HUES48 (cell line): ENCODE measurements at regions not wholly inside any gene's neighbourhood (a gene's known extent, or its start where the extent isn't known, plus 50 kb on each side); places are given as distances from the start of the nearest gene placed in this dataset.

Experiments used
- H3K27ac ChIP-seq: one replicate; pipeline ENCODE4 v1.7.0; 2013; ENCODE audit warnings: low read depth, low read length, inconsistent platforms
- H3K27me3 ChIP-seq: 2 replicates; pipeline ENCODE4 v1.6.1; 2013; ENCODE audit warnings: mild to moderate bottlenecking, low read length; ENCODE audit not compliant: control insufficient read depth, insufficient read depth
- H3K36me3 ChIP-seq: 2 replicates; pipeline ENCODE4 v1.6.1; 2013; ENCODE audit warnings: low read length; ENCODE audit not compliant: control insufficient read depth, insufficient read depth
- H3K4me1 ChIP-seq: 2 replicates; pipeline ENCODE4 v1.6.1; 2013; ENCODE audit warnings: mild to moderate bottlenecking, low read length; ENCODE audit not compliant: control insufficient read depth, insufficient read depth
- H3K4me3 ChIP-seq: 2 replicates; pipeline ENCODE4 v1.5.1; 2013; ENCODE audit warnings: mild to moderate bottlenecking, low read depth, low read length
- H3K9ac ChIP-seq: 2 replicates; pipeline ENCODE4 v1.6.1; 2013; ENCODE audit warnings: mild to moderate bottlenecking, low read depth, low read length, moderate library complexity
- H3K9me3 ChIP-seq: 2 replicates; pipeline ENCODE4 v1.6.1; 2013; ENCODE audit warnings: low read length; ENCODE audit not compliant: control insufficient read depth, insufficient read depth

DNA sequence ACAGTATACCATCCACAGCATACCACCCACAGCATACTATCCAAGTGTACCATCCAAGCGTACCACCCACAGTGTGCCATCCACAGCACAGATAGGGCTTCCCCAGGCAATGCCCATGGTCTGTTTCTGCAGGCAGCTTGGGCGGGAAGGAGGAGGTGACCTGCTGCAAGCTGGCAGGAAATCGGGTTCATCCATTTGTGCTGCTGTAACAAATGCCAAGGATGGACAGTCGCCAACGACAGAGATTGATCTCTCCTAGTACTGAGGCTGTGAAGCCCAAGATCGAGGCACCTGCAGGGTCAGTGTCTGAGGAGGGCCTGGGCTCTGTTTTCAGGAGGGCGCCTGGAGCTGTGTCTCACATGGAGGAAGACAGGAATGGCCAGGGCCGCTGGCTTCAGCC is 93.6 kb upstream of the SNTG2 start:
- H3K36me3 ChIP-seq, result no peaks in the 10 kb centered on the region
- no peaks in the 10 kb centered on the region for H3K27me3 ChIP-seq
- no peak overlapping the region for H3K27ac ChIP-seq
- no peaks in the 10 kb centered on the region for H3K9me3 ChIP-seq
- no peak overlapping the region for H3K9ac ChIP-seq
- H3K4me1 ChIP-seq, result no peaks in the 10 kb centered on the region
- H3K4me3 ChIP-seq, result no peak overlapping the region

GRCh38 chr2:856456-856855 is 94.2 kb upstream of the SNTG2 start:
- Histone ChIP-seq H3K9ac (no peak overlapping the region), H3K4me1 (no peaks in the 10 kb centered on the region), H3K9me3 (no peaks in the 10 kb centered on the region), H3K4me3 (no peak overlapping the region), H3K27me3 (no peaks in the 10 kb centered on the region), H3K36me3 (no peaks in the 10 kb centered on the region), H3K27ac (no peak overlapping the region)

GRCh38 chr2:856041-856440 is 94.6 kb upstream of the SNTG2 start:
- Histone ChIP-seq H3K27me3 (no peaks in the 10 kb centered on the region), H3K9me3 (no peaks in the 10 kb centered on the region), H3K36me3 (no peaks in the 10 kb centered on the region), H3K9ac (no peak overlapping the region), H3K27ac (no peak overlapping the region), H3K4me1 (no peaks in the 10 kb centered on the region), H3K4me3 (no peak overlapping the region)

DNA sequence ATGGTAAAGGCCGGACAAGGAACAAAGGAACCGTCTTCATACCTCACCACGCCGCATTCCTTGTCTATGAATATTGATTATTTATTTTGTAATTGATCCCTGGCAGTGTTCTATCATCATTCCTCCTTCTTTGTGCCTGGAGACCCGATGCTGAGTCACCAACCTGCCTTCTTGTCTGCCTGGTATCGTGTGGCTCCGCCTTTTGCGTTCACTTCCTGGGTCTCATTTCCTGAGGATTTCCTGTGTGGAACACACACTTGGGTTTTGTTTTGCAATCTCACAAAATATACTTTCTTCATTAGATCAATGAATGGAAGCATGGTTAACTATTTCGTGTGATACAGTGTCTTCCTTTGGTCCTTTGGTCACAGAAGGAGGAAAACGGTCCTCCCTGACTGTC is 95.5 kb upstream of the SNTG2 start:
- no peaks in the 10 kb centered on the region for H3K4me1 ChIP-seq
- H3K4me3 ChIP-seq, result no peak overlapping the region
- H3K9ac ChIP-seq, result no peak overlapping the region
- H3K27ac ChIP-seq, result no peak overlapping the region
- no peaks in the 10 kb centered on the region for H3K9me3 ChIP-seq
- no peaks in the 10 kb centered on the region for H3K27me3 ChIP-seq
- H3K36me3 ChIP-seq, result no peaks in the 10 kb centered on the region

GRCh38 chr2:854460-854859 is 96.2 kb upstream of the SNTG2 start:
- Histone ChIP-seq H3K27ac (no peak overlapping the region), H3K4me1 (no peaks in the 10 kb centered on the region), H3K9ac (no peak overlapping the region), H3K27me3 (no peaks in the 10 kb centered on the region), H3K4me3 (no peak overlapping the region), H3K9me3 (no peaks in the 10 kb centered on the region), H3K36me3 (no peaks in the 10 kb centered on the region)

GRCh38 chr2:853203-853870 is 97.3 kb upstream of the SNTG2 start:
- no peak overlapping the region for H3K27ac ChIP-seq
- no peaks in the 10 kb centered on the region for H3K36me3 ChIP-seq
- H3K4me3 ChIP-seq, result no peak overlapping the region
- H3K27me3 ChIP-seq, result no peaks in the 10 kb centered on the region
- no peaks in the 10 kb centered on the region for H3K4me1 ChIP-seq
- no peak overlapping the region for H3K9ac ChIP-seq
- no peaks in the 10 kb centered on the region for H3K9me3 ChIP-seq

DNA sequence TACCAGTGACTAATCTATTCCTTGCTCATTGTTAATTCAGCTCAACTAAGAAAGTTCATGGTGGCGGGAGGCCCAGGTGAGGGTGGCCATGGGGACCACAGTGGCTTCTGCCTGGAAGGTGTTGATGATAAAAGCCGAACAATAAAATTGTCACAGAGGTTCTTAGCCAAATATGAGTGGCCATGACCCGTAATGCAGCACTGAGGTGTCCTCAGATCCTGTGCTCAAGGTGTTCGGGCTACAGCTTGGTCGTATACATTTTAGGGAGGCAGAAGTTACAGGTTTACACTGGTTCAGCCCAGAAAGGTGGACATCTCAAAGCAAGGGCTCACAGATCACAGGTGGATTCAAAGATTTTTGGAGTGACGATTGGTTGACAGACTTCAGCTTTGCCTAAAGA is 98.5 kb upstream of the SNTG2 start:
- Histone ChIP-seq H3K4me3 (no peak overlapping the region), H3K27me3 (no peaks in the 10 kb centered on the region), H3K9me3 (no peaks in the 10 kb centered on the region), H3K36me3 (no peaks in the 10 kb centered on the region), H3K27ac (no peak overlapping the region), H3K9ac (no peak overlapping the region), H3K4me1 (no peaks in the 10 kb centered on the region)

- Histone ChIP-seq H3K4me1 (no peaks in the 10 kb centered on the region), H3K27ac (no peak overlapping the region), H3K27me3 (no peaks in the 10 kb centered on the region), H3K9me3 (no peaks in the 10 kb centered on the region), H3K4me3 (no peak overlapping the region), H3K9ac (no peak overlapping the region), H3K36me3 (no peaks in the 10 kb centered on the region)
Observed at GRCh38 chr2:851680-852079, 99.0 kb upstream of the SNTG2 start.

GRCh38 chr2:851078-851477 is 99.6 kb upstream of the SNTG2 start:
- no peaks in the 10 kb centered on the region for H3K36me3 ChIP-seq
- H3K9me3 ChIP-seq, result no peaks in the 10 kb centered on the region
- no peak overlapping the region for H3K9ac ChIP-seq
- H3K4me1 ChIP-seq, result no peaks in the 10 kb centered on the region
- H3K27ac ChIP-seq, result no peak overlapping the region
- no peaks in the 10 kb centered on the region for H3K27me3 ChIP-seq
- H3K4me3 ChIP-seq, result no peak overlapping the region

DNA sequence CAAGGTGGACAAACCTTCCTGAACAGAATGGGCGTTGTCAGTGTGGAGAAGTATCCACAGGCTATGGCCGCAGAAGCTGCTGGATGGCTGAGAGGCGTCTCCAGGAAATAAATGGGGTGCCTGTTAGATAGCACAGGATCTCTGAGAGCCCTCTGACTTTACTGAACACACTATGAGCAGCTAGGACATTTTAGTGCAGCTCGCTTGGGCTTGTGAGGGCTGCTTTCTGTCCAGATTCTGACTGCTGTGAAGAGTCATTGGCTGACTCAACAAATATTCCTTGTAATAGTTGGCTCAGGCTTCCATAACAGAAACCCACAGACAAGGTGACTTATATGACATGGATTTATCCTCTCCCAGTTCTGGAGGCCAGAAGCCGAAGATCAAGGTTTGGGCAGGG is 100.2 kb upstream of the SNTG2 start:
- no peaks in the 10 kb centered on the region for H3K27me3 ChIP-seq
- no peak overlapping the region for H3K27ac ChIP-seq
- no peak overlapping the region for H3K9ac ChIP-seq
- no peaks in the 10 kb centered on the region for H3K4me1 ChIP-seq
- H3K9me3 ChIP-seq, result no peaks in the 10 kb centered on the region
- no peaks in the 10 kb centered on the region for H3K36me3 ChIP-seq
- H3K4me3 ChIP-seq, result no peak overlapping the region

- Histone ChIP-seq H3K27ac (no peak overlapping the region), H3K9me3 (no peaks in the 10 kb centered on the region), H3K9ac (no peak overlapping the region), H3K4me1 (no peaks in the 10 kb centered on the region), H3K27me3 (0 out of 2 replicates have a peak, but pooled peaks cover 6% of the 10 kb centered on the region), H3K36me3 (no peaks in the 10 kb centered on the region), H3K4me3 (no peak overlapping the region)
Observed at GRCh38 chr2:848099-848498, 102.5 kb upstream of the SNTG2 start.

- no peaks in the 10 kb centered on the region for H3K4me1 ChIP-seq
- H3K27ac ChIP-seq, result no peak overlapping the region
- H3K9me3 ChIP-seq, result no peaks in the 10 kb centered on the region
- H3K4me3 ChIP-seq, result no peak overlapping the region
- H3K9ac ChIP-seq, result no peak overlapping the region
- no peaks in the 10 kb centered on the region for H3K36me3 ChIP-seq
- H3K27me3 ChIP-seq, result 0 out of 2 replicates have a peak, but pooled peaks cover 6% of the 10 kb centered on the region
Observed at GRCh38 chr2:847669-848068, 103.0 kb upstream of the SNTG2 start.
